A549 (cell line): ENCODE measurements at regions not wholly inside any gene's neighbourhood (a gene's known extent, or its start where the extent isn't known, plus 50 kb on each side); places are given as distances from the start of the nearest gene placed in this dataset.

Experiments
- ATAC-seq, 2 experiments: fragments of 200-7000 bp in 1 of 2; fragments of >200 bp in 1 of 2; cut with Nextera tagmentation in 1 of 2; cut with Tn5 transposase in 1 of 2; 3 replicates each; pipeline versions ENCODE4 v1.8.0 to v1.9.1; 2018 to 2020; ENCODE audit warnings: mild to moderate bottlenecking in 1 of 2, moderate library complexity in 1 of 2
- CTCF ChIA-PET: fragments of 300-600 bp; sonication (Branson Sonifier 250); formaldehyde crosslinking; extraction: SDS; loops from one replicate; lab custom pipeline; 2021; ENCODE audit warnings: antibody characterized with exemption, inconsistent platforms; lab: Yijun Ruan, JAX
- POLR2A ChIA-PET: fragments of 350-600 bp; formaldehyde crosslinking; extraction: SDS; loops from one replicate; lab custom pipeline; 2021; ENCODE audit warnings: antibody characterized with exemption, inconsistent platforms; lab: Yijun Ruan, JAX
- DNase-seq, 2 experiments: peaks; one replicate each; pipeline versions ENCODE4 v3.0.0 to v3.0.0-alpha.2; 2011 to 2016; ENCODE audit warnings: low read depth in 1 of 2, low spot score in 1 of 2
- FAIRE-seq: peaks from 2 replicates; lab custom pipeline; 2011; peaks lifted over from hg19 to GRCh38; lab: Jason Lieb, UNC
- H3K27ac ChIP-seq, 2 experiments: fragments of >200 bp; sonication (Bioruptor Twin); formaldehyde crosslinking; 3 replicates each; pipeline ENCODE4 v1.5.1; 2016 to 2017
- H3K4me1 ChIP-seq: fragments of >200 bp; sonication (Bioruptor Twin); formaldehyde crosslinking; 3 replicates; pipeline ENCODE4 v1.6.1; 2016
- H3K4me2 ChIP-seq: fragments of >200 bp; sonication (Bioruptor Twin); formaldehyde crosslinking; 3 replicates; pipeline ENCODE4 v1.6.1; 2016
- H3K4me3 ChIP-seq: fragments of >200 bp; sonication (Bioruptor Twin); formaldehyde crosslinking; 3 replicates; pipeline ENCODE4 v1.5.1; 2016
- H3K9me3 ChIP-seq: fragments of >200 bp; sonication (Bioruptor Twin); formaldehyde crosslinking; 3 replicates; pipeline ENCODE4 v1.6.1; 2016
- CHD2 ChIP-seq: fragments of 150-350 bp; IDR thresholded peaks from 2 replicates; pipeline ENCODE4 v1.6.1; 2014; ENCODE audit warnings: low read length; ENCODE audit not compliant: partially characterized antibody
- HDAC2 ChIP-seq: fragments of 200-600 bp; sonication (generic); IDR thresholded peaks from 2 replicates; pipeline ENCODE4 v1.6.1; 2016
- JUN ChIP-seq, 2 experiments: fragments of >200 bp; sonication (Bioruptor Twin); formaldehyde crosslinking; IDR thresholded peaks; 2 replicates in 1 of 2; 3 replicates in 1 of 2; pipeline ENCODE4 v1.6.1; 2016 to 2017
- MYC ChIP-seq: IDR thresholded peaks from 2 replicates; pipeline ENCODE4 v1.6.1; 2012; ENCODE audit warnings: mild to moderate bottlenecking, inconsistent platforms, low read length, improper control_type of control experiment, borderline replicate concordance
- POLR2AphosphoS2 ChIP-seq: conservative IDR thresholded peaks from 2 replicates; pipeline ENCODE4 v1.6.1; 2012; ENCODE audit warnings: low read length, improper control_type of control experiment, inconsistent platforms
- RARB ChIP-seq: fragments of 250-450 bp; sonication (Bioruptor Pico); IDR thresholded peaks from 2 replicates; pipeline ENCODE4 v1.8.0; 2021; ENCODE audit warnings: mild to moderate bottlenecking, moderate library complexity
- ZC3H11A ChIP-seq: fragments of 450-650 bp; IDR thresholded peaks from 2 replicates; pipeline ENCODE4 v1.6.1; 2014; ENCODE audit warnings: antibody characterized with exemption, mild to moderate bottlenecking
- WGBS: methylation state at CpG from one replicate; pipeline ENCODE4 v1.1.6; 2017; ENCODE audit errors: missing lambda C conversion rate; 5-methylcytosine and 5-hydroxymethylcytosine counted together

DNA sequence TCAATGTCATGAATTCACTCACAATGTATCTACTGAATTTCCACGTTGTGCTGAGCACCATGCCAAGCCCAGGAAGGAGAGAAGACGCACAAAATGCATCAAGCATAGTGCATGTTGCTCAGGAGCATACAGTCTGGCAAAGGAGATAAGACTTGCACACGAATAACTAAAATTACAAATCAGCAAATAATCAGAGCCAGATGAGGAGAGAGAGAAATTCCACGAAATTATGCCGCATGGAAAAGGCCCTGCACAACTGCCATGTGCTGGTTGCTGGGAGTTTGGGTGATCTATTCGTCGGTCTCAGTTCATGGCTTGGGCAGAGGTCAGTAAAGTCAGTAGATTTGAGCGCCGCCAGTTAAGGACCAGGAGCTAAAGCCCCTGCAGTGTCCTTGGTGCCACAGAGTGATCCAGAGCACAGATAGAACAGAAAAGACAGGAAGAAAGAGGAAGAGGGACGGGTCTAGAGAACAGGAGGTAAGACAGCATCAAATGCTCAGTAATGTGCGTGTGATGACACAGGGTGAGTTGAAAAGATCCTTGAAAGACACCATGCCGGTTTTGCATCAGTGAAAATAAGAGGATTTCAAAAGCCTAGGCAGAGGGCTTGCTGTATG, 55.1 kb upstream of the ZNF281 start:
- TF ChIP-seq CHD2 (no peak), MYC (no peak), RARB (no peak), POLR2AphosphoS2 (no peak), ZC3H11A (no peak), JUN (IDR thresholded peaks at IDR 0.05) (no peak), HDAC2 (no peak)
- ATAC-seq (no peak), FAIRE-seq (no peak), DNase-seq (no peak)
- Histone ChIP-seq H3K4me1 (peaks cover 14% of the 10 kb centered on the region), H3K27ac (no peak overlapping the region), H3K4me3 (no peak overlapping the region), H3K4me2 (no peak overlapping the region), H3K9me3 (no peaks in the 10 kb centered on the region)
- CTCF ChIA-PET: interaction anchor here (0.7 to 1.0 kb wide), 2 partner anchors 10 to 18 kb away, joined by 3 read pairs; no protein-coding TSS in a partner anchor
- POLR2A ChIA-PET: no interaction called here
- WGBS: 85% methylated on average over 12 of the region's 12 CpGs
